Stomach smooth muscle (tissue), 2 donors: ENCODE measurements at regions not wholly inside any gene's neighbourhood (a gene's known extent, or its start where the extent isn't known, plus 50 kb on each side); places are given as distances from the start of the nearest gene placed in this dataset.
"Not testable (repeated sequence)": the region's sequence is repeated elsewhere in the genome, so short reads cannot be mapped to it uniquely, and the experiment has no call there.

Source experiments
- H3K27ac ChIP-seq: one replicate; pipeline ENCODE4 v1.7.0; 2013; ENCODE audit warnings: mild to moderate bottlenecking, low read length, inconsistent platforms
- H3K27me3 ChIP-seq, 2 donors: one replicate each; pipeline ENCODE4 v1.7.0; 2013; ENCODE audit warnings: low read length in 2 of 2; ENCODE audit not compliant: insufficient read depth in 2 of 2, control insufficient read depth in 1 of 2
- H3K36me3 ChIP-seq, 2 donors: one replicate each; pipeline ENCODE4 v1.7.0; 2013; ENCODE audit warnings: low read length in 2 of 2; ENCODE audit not compliant: control insufficient read depth in 2 of 2, insufficient read depth in 2 of 2
- H3K4me1 ChIP-seq: one replicate; pipeline ENCODE4 v1.7.0; 2013; ENCODE audit warnings: low read length; ENCODE audit not compliant: control insufficient read depth, insufficient read depth
- H3K4me3 ChIP-seq, 2 donors: one replicate each; pipeline ENCODE4 v1.7.0; 2013; ENCODE audit warnings: low read length in 2 of 2
- H3K9ac ChIP-seq, 2 donors: one replicate each; pipeline ENCODE4 v1.7.0; 2013; ENCODE audit warnings: low read length in 2 of 2, mild to moderate bottlenecking in 1 of 2
- H3K9me3 ChIP-seq, 2 donors: one replicate each; pipeline ENCODE4 v1.7.0; 2013; ENCODE audit warnings: low read length in 2 of 2; ENCODE audit not compliant: control insufficient read depth in 2 of 2
- donor health status: healthy.
- donor health status: Pancreatic carcinoma.

- Histone ChIP-seq H3K27ac (no peak overlapping the region), H3K36me3 (no peaks in the 10 kb centered on the region), H3K4me1 (no peaks in the 10 kb centered on the region), H3K4me3 (no peak overlapping the region), H3K27me3 (no peaks in the 10 kb centered on the region), H3K9me3 (no peaks in the 10 kb centered on the region), H3K9ac (no peak overlapping the region)
These were observed 509.0 kb upstream of the MIR17HG start for GRCh38 chr13:90838317-90838960.

DNA sequence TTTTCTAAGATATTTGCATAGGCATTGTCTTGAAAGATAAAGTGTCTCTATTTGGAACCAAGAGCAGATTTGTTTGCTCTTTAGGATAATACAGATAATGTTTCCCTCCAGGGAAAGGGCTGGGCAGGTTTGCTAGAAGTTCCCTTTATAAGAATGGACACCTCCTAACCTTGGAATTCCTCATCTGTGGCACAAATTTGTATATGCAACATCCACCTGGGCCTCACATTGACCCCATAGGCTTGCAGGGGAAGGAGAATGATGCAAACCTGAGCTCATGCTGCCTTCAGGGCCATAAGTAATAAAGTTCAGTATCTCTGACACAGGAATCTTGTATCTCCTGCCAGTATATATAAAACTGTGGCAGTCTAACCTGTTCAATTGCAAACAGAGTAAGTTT, 508.4 kb upstream of the MIR17HG start:
- H3K4me1 ChIP-seq = no peaks in the 10 kb centered on the region
- H3K9ac ChIP-seq = no peak overlapping the region
- H3K36me3 ChIP-seq = no peaks in the 10 kb centered on the region
- no peaks in the 10 kb centered on the region for H3K9me3 ChIP-seq
- H3K27ac ChIP-seq = no peak overlapping the region
- no peak overlapping the region for H3K4me3 ChIP-seq
- H3K27me3 ChIP-seq = no peaks in the 10 kb centered on the region

- Histone ChIP-seq H3K4me3 (no peak overlapping the region), H3K36me3 (no peaks in the 10 kb centered on the region), H3K9ac (no peak overlapping the region), H3K27ac (no peak overlapping the region), H3K4me1 (no peaks in the 10 kb centered on the region), H3K27me3 (no peaks in the 10 kb centered on the region), H3K9me3 (peaks cover 4 to 6% of the 10 kb centered on the region in 2 donors)
These were observed 500.6 kb upstream of the MIR17HG start for GRCh38 chr13:90846936-90847335.

- H3K27ac ChIP-seq, H3K27me3 ChIP-seq, H3K4me3 ChIP-seq, H3K9ac ChIP-seq, H3K9me3 ChIP-seq, H3K4me1 ChIP-seq, H3K36me3 ChIP-seq: not testable (repeated sequence)
These were observed 493.8 kb upstream of the MIR17HG start for GRCh38 chr13:90853666-90854065.

GRCh38 chr13:90857921-90858320, 489.6 kb upstream of the MIR17HG start:
- H3K27me3 ChIP-seq = no peaks in the 10 kb centered on the region
- no peak overlapping the region for H3K4me3 ChIP-seq

GRCh38 chr13:90866006-90866405, 481.5 kb upstream of the MIR17HG start:
- Histone ChIP-seq H3K27ac (no peak overlapping the region), H3K4me1 (no peaks in the 10 kb centered on the region), H3K36me3 (no peaks in the 10 kb centered on the region), H3K9me3 (no peaks in the 10 kb centered on the region), H3K4me3 (no peak overlapping the region), H3K27me3 (no peaks in the 10 kb centered on the region), H3K9ac (no peak overlapping the region)

More at GRCh38 chr13:90857921-90858320, 489.6 kb upstream of the MIR17HG start:
- no peak overlapping the region for H3K27ac ChIP-seq
- H3K36me3 ChIP-seq = no peaks in the 10 kb centered on the region
- H3K9me3 ChIP-seq = no peaks in the 10 kb centered on the region
- no peaks in the 10 kb centered on the region for H3K4me1 ChIP-seq
- no peak overlapping the region for H3K9ac ChIP-seq

- Histone ChIP-seq H3K4me1 (no peaks in the 10 kb centered on the region), H3K27me3 (no peaks in the 10 kb centered on the region), H3K4me3 (no peak overlapping the region), H3K27ac (no peak overlapping the region), H3K36me3 (no peaks in the 10 kb centered on the region), H3K9ac (no peak overlapping the region), H3K9me3 (no peaks in the 10 kb centered on the region)
These were observed 480.2 kb upstream of the MIR17HG start for GRCh38 chr13:90867336-90867683.

- no peaks in the 10 kb centered on the region for H3K27me3 ChIP-seq
These were observed 479.1 kb upstream of the MIR17HG start for GRCh38 chr13:90868321-90868920.

DNA sequence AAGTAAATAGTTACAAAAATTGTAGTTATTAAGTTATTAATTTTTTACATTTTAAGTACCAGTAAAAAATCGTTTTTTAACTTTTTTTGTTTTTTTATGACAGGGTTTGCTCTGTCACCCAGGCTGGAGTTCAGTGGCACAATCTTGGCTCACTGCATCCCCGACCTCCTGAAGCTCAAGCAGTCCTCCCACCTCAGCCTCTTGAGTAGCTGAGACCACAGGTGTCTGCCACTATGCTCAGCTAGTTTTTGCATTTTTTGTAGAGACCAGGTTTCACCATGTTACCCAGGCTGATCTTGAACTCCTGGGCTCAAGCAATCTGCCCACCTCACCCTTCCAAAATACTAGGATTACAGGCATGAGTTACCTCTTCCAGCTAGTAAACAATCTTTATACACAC, 477.9 kb upstream of the MIR17HG start:
- no peaks in the 10 kb centered on the region for H3K27me3 ChIP-seq
- H3K4me3 ChIP-seq = no peak overlapping the region
- no peak overlapping the region for H3K9ac ChIP-seq
- no peaks in the 10 kb centered on the region for H3K36me3 ChIP-seq
- no peak overlapping the region for H3K27ac ChIP-seq
- H3K9me3 ChIP-seq = no peaks in the 10 kb centered on the region
- no peaks in the 10 kb centered on the region for H3K4me1 ChIP-seq

More at GRCh38 chr13:90868321-90868920, 479.1 kb upstream of the MIR17HG start:
- H3K27ac ChIP-seq = no peak overlapping the region
- no peaks in the 10 kb centered on the region for H3K9me3 ChIP-seq
- no peaks in the 10 kb centered on the region for H3K4me1 ChIP-seq
- no peaks in the 10 kb centered on the region for H3K36me3 ChIP-seq
- no peak overlapping the region for H3K4me3 ChIP-seq
- no peak overlapping the region for H3K9ac ChIP-seq

DNA sequence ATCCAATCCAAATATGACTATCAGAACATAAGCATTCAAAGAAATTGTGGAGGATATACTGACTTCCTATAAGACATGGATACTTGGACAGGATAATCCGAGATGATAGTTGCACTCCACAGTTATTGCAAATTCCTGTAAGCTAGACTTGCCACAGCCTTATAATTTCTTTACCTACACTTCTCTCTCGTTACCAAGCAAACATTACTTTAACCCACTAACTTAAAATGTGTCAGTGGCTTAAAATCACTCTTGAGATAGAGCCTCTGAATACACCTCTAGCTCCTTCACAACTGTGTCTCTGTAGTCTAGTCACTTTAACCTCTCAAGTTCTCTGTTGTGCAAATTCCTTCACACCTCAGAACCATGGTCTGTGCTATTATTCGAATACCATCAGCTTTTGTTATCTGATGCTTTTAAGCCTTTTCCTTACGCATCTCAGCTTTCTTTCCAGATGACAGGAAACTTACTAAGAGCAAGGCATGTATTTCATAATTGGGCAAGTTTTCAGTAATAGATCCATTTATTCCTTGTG, 474.9 kb upstream of the MIR17HG start:
- Histone ChIP-seq H3K9me3 (no peaks in the 10 kb centered on the region), H3K36me3 (no peaks in the 10 kb centered on the region), H3K27me3 (no peaks in the 10 kb centered on the region), H3K4me1 (no peaks in the 10 kb centered on the region), H3K27ac (no peak overlapping the region), H3K9ac (no peak overlapping the region), H3K4me3 (no peak overlapping the region)

DNA sequence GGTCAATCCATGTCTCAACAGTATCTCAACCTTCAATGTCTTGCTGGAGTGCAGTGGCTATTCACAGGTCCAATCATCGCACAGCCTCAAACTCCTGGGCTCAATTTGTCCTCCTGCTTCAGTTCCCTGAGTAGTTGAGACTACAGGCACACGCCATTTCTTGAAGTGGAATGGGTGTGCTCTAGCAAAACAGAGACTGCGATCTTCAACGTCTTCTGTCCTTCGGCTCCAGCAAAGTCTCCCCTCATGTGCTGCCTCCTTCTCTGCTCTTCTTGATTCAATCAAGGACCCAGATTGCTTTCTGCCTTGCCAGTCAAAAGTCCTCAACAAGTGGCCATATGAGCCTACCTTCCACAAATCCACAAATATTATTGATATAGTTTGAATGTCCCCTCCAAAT, 466.7 kb upstream of the MIR17HG start:
- H3K9ac ChIP-seq = no peak overlapping the region
- H3K27ac ChIP-seq = no peak overlapping the region
- H3K9me3 ChIP-seq = no peaks in the 10 kb centered on the region
- H3K27me3 ChIP-seq = no peaks in the 10 kb centered on the region
- H3K4me1 ChIP-seq = no peaks in the 10 kb centered on the region
- no peaks in the 10 kb centered on the region for H3K36me3 ChIP-seq
- H3K4me3 ChIP-seq = no peak overlapping the region
